ENCODE measurements at regions not wholly inside any gene's neighbourhood (a gene's known extent, or its start where the extent isn't known, plus 50 kb on each side); places are given as distances from the start of the nearest gene placed in this dataset.

DNA sequence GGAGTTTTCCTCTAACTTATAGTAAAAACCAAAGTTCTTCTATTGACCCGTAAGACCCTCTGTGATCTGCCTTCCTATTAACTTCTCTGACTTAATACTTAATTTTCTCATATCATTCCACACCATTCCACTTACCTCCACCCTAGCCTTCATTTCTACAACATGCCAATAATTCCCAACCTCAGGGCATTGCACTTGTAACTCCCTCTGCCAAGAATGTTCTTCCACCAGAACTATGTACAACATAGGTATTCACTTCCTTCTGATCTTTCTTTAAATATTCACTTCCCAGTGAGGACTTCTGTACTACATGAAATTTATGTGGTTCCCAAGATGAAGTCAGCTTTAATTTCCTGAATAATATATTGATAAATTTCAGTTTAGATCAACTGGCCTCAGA lies 531.7 kb downstream of the LRFN5 start:
- no peak overlapping the region for H3K4me3 ChIP-seq (ENCODE audit: insufficient read depth, low read depth, low read length)
- no peaks in the 10 kb centered on the region for H3K27me3 ChIP-seq (ENCODE audit: control insufficient read depth, insufficient read depth, low read length)
- no peaks in the 10 kb centered on the region for H3K36me3 ChIP-seq (replicated peaks; ENCODE audit: control insufficient read depth, insufficient read depth, low read length)
- DNase-seq = no peak

GRCh38 chr14:42130815-42131214 lies 524.1 kb downstream of the LRFN5 start:
- no peak overlapping the region for H3K4me3 ChIP-seq (ENCODE audit: insufficient read depth, low read depth, low read length)
- no peaks in the 10 kb centered on the region for H3K36me3 ChIP-seq (replicated peaks; ENCODE audit: control insufficient read depth, insufficient read depth, low read length)
- no peaks in the 10 kb centered on the region for H3K27me3 ChIP-seq (ENCODE audit: control insufficient read depth, insufficient read depth, low read length)
- no peak for DNase-seq

DNA sequence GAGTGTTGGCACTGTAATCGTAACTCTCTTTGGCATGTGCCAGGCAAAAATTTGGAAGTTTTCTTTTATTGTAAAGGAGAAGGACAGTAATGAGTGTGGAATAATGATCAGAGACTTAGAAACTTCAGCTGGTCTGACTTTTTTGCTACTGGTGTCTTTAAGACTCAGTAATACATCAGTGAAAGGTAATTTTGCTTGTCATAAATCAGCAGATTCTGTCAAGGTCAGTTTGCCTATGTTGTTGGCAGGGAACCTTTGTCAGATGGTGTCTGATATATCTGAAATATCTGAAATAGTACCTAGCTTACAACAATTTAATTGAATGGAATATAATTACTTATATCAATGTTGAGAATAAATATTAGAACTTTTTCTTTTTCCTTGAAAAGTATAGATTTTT lies 516.9 kb downstream of the LRFN5 start:
- no peaks in the 10 kb centered on the region for H3K36me3 ChIP-seq (replicated peaks; ENCODE audit: control insufficient read depth, insufficient read depth, low read length)
- DNase-seq = no peak
- no peak overlapping the region for H3K4me3 ChIP-seq (ENCODE audit: insufficient read depth, low read depth, low read length)
- H3K27me3 ChIP-seq (ENCODE audit: control insufficient read depth, insufficient read depth, low read length) = no peaks in the 10 kb centered on the region

- no peak overlapping the region for H3K4me3 ChIP-seq (ENCODE audit: insufficient read depth, low read depth, low read length)
- DNase-seq = no peak
These were observed 506.8 kb downstream of the LRFN5 start for GRCh38 chr14:42113358-42114069.

DNA sequence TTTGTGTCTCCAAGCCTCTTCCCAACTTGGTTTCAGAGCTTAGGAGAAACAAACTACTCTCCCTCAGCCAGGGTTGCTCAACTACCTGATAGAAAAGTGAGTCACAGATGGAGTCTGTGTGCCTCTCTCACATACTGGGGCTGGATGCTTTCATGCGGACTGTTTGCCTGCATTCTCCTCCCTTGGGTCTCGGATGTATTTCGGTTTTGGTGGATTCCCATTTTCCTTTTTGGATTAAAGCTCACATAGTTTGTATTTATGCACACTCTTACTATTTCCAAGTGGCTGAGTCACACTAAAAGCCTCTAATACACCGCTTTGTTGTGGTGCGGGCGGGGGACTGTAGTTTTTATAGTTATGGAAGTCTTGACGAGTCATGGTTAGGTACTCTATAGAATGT lies 505.4 kb downstream of the LRFN5 start:
- Histone ChIP-seq H3K36me3 (replicated peaks; ENCODE audit: control insufficient read depth, insufficient read depth, low read length) (no peaks in the 10 kb centered on the region), H3K4me3 (ENCODE audit: insufficient read depth, low read depth, low read length) (no peak overlapping the region), H3K27me3 (ENCODE audit: control insufficient read depth, insufficient read depth, low read length) (no peaks in the 10 kb centered on the region)
- DNase-seq = no peak

More at GRCh38 chr14:42113358-42114069, 506.8 kb downstream of the LRFN5 start:
- Histone ChIP-seq H3K27me3 (ENCODE audit: control insufficient read depth, insufficient read depth, low read length) (no peaks in the 10 kb centered on the region), H3K36me3 (replicated peaks; ENCODE audit: control insufficient read depth, insufficient read depth, low read length) (no peaks in the 10 kb centered on the region)

DNA sequence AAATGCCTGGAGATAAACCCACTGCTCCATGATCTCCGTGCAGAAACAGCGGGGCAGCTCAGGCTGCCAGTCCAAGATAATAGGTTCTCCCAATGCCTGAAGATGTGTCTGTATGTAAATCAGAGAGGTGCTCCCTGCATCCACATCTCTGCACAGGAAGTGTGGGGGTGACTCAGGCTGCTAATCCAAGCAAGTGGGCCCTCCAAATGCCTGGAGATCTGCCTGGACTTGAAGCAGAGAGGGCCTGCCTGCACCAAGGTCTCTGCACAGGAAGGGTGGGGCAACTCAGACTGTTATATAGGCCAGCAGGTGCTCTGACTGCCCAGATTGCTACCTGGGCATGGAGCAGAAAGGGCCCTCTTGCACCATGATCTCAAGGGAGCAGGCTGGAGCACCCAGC lies 504.7 kb downstream of the LRFN5 start:
- no peak overlapping the region for H3K4me3 ChIP-seq (ENCODE audit: insufficient read depth, low read depth, low read length)
- no peaks in the 10 kb centered on the region for H3K27me3 ChIP-seq (ENCODE audit: control insufficient read depth, insufficient read depth, low read length)
- no peaks in the 10 kb centered on the region for H3K36me3 ChIP-seq (replicated peaks; ENCODE audit: control insufficient read depth, insufficient read depth, low read length)
- no peak for DNase-seq

- Histone ChIP-seq H3K36me3 (replicated peaks; ENCODE audit: control insufficient read depth, insufficient read depth, low read length) (no peaks in the 10 kb centered on the region), H3K27me3 (ENCODE audit: control insufficient read depth, insufficient read depth, low read length) (no peaks in the 10 kb centered on the region), H3K4me3 (ENCODE audit: insufficient read depth, low read depth, low read length) (no peak overlapping the region)
- DNase-seq = peak; percentile 14
These were observed 503.5 kb downstream of the LRFN5 start for GRCh38 chr14:42110167-42110566.

GRCh38 chr14:42095155-42095554 lies 488.5 kb downstream of the LRFN5 start:
- no peaks in the 10 kb centered on the region for H3K36me3 ChIP-seq (replicated peaks; ENCODE audit: control insufficient read depth, insufficient read depth, low read length)
- H3K4me3 ChIP-seq (ENCODE audit: insufficient read depth, low read depth, low read length) = no peak overlapping the region
- no peak for DNase-seq
- H3K27me3 ChIP-seq (ENCODE audit: control insufficient read depth, insufficient read depth, low read length) = no peaks in the 10 kb centered on the region

GRCh38 chr14:42090122-42090521 lies 483.4 kb downstream of the LRFN5 start:
- Histone ChIP-seq H3K27me3 (ENCODE audit: control insufficient read depth, insufficient read depth, low read length) (no peaks in the 10 kb centered on the region), H3K4me3 (ENCODE audit: insufficient read depth, low read depth, low read length) (no peak overlapping the region), H3K36me3 (replicated peaks; ENCODE audit: control insufficient read depth, insufficient read depth, low read length) (no peaks in the 10 kb centered on the region)
- DNase-seq = no peak

DNA sequence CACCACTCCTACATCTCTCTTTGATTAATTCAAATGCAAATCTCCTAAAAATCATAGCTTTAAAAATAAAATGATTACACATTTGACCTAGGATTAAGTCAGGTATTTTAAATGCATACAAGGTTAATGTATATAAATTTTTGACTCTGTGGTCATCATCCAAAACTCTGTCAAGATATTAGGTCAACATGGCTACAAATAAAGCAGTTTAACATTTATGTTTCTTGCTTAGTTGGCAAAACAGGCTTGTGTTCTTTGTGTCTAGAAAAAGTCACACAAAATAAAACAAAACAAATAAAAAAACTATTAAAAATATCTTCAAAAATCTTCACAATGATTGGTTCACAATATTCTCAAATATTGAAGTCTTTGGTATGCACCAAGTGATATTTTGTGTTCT lies 473.2 kb downstream of the LRFN5 start:
- H3K36me3 ChIP-seq (replicated peaks; ENCODE audit: control insufficient read depth, insufficient read depth, low read length) = no peaks in the 10 kb centered on the region
- H3K4me3 ChIP-seq (ENCODE audit: insufficient read depth, low read depth, low read length) = no peak overlapping the region
- no peaks in the 10 kb centered on the region for H3K27me3 ChIP-seq (ENCODE audit: control insufficient read depth, insufficient read depth, low read length)
- DNase-seq = no peak

DNA sequence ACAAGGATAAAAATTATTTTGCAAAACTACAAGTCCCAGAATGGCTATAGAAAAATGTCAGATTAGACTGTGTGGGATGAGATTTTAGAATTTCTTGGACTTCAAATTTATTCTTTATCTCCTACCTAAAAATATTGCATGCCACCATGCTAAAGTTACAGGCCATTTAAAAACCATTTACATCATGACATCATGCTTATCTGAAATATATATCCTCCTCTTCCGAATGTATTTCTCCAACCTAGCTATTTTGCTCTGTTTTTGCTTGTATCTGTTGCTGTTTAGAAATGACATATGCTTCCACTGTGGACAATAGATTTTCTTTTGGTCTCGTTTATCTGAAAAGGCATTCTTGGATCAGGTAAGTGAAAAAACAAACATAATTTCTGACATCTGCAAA lies 471.7 kb downstream of the LRFN5 start:
- Histone ChIP-seq H3K36me3 (replicated peaks; ENCODE audit: control insufficient read depth, insufficient read depth, low read length) (no peaks in the 10 kb centered on the region), H3K4me3 (ENCODE audit: insufficient read depth, low read depth, low read length) (no peak overlapping the region), H3K27me3 (ENCODE audit: control insufficient read depth, insufficient read depth, low read length) (no peaks in the 10 kb centered on the region)
- DNase-seq = no peak

- no peak for DNase-seq
- no peak overlapping the region for H3K4me3 ChIP-seq (ENCODE audit: insufficient read depth, low read depth, low read length)
- no peaks in the 10 kb centered on the region for H3K36me3 ChIP-seq (replicated peaks; ENCODE audit: control insufficient read depth, insufficient read depth, low read length)
- H3K27me3 ChIP-seq (ENCODE audit: control insufficient read depth, insufficient read depth, low read length) = no peaks in the 10 kb centered on the region
These were observed 463.4 kb downstream of the LRFN5 start for GRCh38 chr14:42070031-42070430.

DNA sequence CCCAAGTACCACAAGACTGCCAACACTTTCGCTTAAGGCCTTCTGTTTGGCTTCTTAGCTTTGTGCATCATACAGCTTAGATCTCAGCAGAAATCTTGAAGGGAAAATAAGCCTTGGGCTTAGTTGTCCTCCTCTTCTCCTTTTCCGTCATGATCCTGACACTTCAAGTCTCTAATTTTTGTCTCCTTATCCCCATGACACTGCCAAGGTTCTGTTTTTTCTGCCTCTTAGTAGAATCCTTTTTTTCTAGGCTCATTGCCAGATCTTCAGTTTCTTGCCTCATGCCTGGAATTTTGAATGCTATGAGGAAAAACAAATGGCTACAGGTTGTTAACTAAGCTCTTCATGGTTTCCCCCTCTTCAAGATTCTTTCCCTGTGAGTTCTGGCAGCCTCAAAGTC lies 450.4 kb downstream of the LRFN5 start:
- H3K27me3 ChIP-seq (ENCODE audit: control insufficient read depth, insufficient read depth, low read length) = no peaks in the 10 kb centered on the region
- H3K36me3 ChIP-seq (replicated peaks; ENCODE audit: control insufficient read depth, insufficient read depth, low read length) = no peaks in the 10 kb centered on the region
- no peak for DNase-seq
- H3K4me3 ChIP-seq (ENCODE audit: insufficient read depth, low read depth, low read length) = no peak overlapping the region

- no peak for DNase-seq
- Histone ChIP-seq H3K4me3 (ENCODE audit: insufficient read depth, low read depth, low read length) (no peak overlapping the region), H3K27me3 (ENCODE audit: control insufficient read depth, insufficient read depth, low read length) (no peaks in the 10 kb centered on the region), H3K36me3 (replicated peaks; ENCODE audit: control insufficient read depth, insufficient read depth, low read length) (no peaks in the 10 kb centered on the region)
These were observed 440.9 kb downstream of the LRFN5 start for GRCh38 chr14:42047421-42048055.

- H3K36me3 ChIP-seq (replicated peaks; ENCODE audit: control insufficient read depth, insufficient read depth, low read length) = no peaks in the 10 kb centered on the region
- no peaks in the 10 kb centered on the region for H3K27me3 ChIP-seq (ENCODE audit: control insufficient read depth, insufficient read depth, low read length)
- no peak overlapping the region for H3K4me3 ChIP-seq (ENCODE audit: insufficient read depth, low read depth, low read length)
- no peak for DNase-seq
These were observed 438.7 kb downstream of the LRFN5 start for GRCh38 chr14:42045383-42045782.

Measured in H7 (cell line).